SW480 (cell line): ENCODE measurements at regions not wholly inside any gene's neighbourhood (a gene's known extent, or its start where the extent isn't known, plus 50 kb on each side); places are given as distances from the start of the nearest gene placed in this dataset.
"Not testable (repeated sequence)": the region's sequence is repeated elsewhere in the genome, so short reads cannot be mapped to it uniquely, and the experiment has no call there.

Source experiments
- DNase-seq: peaks from one replicate; pipeline ENCODE4 v3.0.0-alpha.2; 2016; ENCODE audit warnings: low spot score

DNA sequence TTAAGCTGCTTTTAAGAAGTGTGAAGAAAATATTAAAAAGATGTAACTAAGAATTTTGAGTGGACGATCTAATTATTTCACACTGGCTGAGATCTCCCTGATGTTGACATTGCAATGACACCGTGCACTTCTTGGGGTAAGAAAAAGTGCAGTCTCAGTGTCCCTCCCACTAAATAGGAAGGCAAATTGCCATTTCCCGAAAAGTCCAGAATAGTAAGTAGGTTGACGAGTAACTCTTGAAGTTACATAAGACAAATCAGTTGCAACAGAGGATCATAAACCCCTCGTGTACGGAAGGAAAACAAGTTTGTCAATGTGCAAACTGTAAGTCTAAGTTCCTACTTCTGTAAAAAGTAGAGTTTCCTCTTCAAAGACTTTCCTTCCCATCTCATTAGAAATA, 336.2 kb downstream of the CACNA1B start:
- not testable (repeated sequence) for DNase-seq

DNA sequence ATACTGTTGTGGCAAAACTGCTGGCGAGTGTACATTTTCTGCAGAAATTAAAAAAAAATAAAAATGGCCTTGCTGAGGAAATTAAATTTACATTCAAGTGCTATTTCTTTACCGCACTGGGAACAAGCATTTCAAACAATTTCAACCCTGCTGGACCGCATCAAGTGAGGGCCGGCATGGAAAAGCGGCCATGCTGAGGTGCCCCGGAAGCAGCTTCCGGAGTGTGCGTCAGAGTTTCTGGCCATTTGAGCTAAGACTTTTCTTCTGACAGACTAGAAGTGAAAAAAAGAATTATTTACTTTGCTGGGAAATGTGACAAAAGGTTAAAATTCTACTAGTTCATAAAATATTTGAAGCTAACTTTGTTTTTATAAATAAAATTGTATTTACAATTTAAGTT, 337.0 kb downstream of the CACNA1B start:
- DNase-seq: not testable (repeated sequence)

GRCh38 chr9:138215588-138215987, 338.0 kb downstream of the CACNA1B start:
- not testable (repeated sequence) for DNase-seq

DNA sequence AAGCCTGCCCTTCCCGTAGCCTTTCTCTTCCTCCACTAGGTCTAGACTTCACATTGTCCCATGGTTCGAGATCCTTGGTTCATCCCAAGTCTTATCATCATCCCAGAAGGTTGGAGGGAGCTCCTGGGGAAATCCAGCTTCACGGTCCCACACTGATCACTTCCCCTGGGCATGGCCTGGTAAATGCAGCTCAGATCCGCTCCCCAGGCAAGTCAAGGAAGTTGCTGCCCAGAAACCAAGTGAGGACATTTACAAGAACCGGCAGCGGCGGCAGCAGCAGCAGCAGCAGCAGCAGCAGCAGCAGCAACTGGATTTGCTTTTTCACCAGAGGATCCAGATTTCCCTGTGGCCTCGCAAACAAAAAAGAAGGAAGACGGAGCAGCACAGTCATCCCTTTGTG, 339.2 kb downstream of the CACNA1B start:
- DNase-seq: not testable (repeated sequence)

DNA sequence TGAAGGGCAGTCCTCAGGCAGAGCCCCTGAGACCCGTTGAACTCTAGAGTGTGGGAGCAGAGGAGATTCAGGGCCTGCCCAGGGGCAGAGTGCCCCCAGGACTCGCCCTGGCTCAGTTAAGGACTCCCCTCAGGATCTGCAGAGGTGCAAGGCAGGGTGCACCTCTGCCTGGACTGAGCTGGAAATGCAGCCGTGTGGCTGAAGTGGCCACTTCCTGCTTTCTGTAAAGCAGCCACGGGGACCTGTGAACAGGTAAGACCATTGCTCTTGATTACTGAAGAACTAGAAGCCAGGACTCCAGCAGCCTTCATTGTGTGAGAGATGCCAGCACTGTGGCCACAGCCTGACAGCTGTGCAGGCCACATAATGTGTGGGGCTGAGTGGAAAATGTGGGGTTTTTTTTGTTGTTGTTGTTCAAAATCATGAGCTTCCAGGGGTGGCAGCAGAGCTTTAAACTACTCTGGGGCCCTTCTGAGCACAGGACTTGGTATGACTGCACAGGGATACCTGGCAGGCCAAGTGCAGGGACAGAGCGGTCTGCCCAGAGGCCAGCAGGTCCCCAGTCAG, 339.8 kb downstream of the CACNA1B start:
- not testable (repeated sequence) for DNase-seq

DNA sequence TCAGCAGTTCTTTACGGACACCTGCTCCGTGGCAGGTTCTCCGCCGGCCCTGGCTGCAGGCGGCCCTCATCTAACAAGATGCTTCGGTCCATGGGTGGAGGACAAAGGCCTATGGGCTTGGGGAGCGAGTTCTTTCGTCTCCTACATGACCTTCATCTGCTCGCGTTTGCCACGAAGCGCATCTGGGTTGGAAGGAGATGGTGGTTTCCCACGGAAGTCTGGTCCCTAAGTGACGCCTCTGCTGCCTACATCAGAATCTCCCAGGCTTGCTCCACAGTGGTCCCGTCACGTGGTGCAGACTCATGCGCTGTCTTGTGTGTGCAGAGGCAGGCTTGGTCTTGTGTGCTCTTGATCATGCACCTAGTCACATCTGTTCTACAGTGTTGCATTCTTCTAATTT, 341.7 kb downstream of the CACNA1B start:
- DNase-seq: not testable (repeated sequence)

DNA sequence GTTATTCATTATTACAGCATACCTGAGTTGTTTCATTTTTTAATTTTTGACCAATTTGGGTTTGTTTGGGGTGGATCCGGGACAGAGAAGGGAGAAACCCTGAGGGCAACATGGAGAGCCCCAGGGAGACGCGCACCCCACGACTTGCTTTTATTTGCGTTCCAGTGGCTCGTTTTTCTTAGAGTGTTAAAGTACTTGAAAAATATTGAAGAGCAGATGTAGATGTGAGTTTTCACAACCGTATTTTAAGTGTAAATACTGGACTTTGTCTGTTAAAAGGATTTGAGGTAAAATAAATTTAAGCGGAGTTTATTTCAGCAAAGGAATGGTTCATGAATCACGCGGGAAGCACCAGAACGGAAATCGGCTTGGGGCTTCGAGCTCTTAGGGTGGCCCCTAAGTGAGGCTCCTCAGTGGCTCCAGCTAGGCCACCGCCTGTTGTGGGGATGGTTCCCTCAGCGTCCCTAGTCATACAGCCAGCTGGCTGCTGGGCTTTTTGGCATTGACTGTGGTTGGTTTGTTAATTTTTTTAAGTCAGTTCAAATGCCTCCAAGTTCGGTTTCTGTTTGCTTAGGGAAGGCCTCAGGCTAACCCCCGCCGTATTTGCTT, 344.0 kb downstream of the CACNA1B start:
- not testable (repeated sequence) for DNase-seq

DNA sequence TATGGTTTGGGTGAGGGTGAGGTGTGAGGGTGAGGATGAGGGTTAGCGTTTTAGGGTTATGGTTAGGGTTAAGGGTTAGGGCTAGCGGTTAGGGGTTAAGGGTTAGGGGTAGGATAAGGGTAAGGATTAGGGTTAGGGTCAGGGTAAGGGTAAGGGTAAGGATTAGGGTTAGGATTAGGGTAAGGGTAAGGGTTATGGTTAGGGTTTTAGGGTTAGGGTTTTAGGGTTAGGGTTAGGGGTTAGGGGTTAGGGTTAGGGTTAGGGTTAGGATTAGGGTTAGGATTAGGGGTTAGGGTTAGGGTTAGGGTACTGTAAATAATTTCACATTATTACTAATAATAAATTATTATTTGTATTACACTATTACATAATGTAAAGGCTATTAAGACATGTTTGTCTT, 359.5 kb downstream of the CACNA1B start:
- DNase-seq: not testable (repeated sequence)

DNA sequence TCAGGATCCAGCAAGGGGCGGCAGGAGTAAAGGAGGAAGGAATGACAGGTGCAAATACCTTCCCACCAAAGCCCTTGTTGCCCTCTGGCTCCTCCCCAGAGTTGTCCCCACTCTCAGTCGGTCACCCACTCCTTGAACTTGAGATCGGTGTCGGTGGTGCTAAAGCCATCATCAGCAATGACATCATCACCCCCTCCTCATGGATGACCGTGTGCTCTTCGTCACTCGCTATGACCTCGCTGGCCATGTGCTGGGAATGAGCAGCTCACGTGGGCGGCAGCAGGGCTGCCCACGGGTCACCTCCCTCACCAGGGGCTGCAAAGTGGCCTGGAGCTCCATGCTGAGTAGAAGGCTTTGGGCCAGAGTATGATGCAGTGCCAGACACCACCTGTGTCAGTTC, 405.3 kb downstream of the CACNA1B start:
- DNase-seq: not testable (repeated sequence)
